ENCODE measurements at regions not wholly inside any gene's neighbourhood (a gene's known extent, or its start where the extent isn't known, plus 50 kb on each side); places are given as distances from the start of the nearest gene placed in this dataset.

DNA sequence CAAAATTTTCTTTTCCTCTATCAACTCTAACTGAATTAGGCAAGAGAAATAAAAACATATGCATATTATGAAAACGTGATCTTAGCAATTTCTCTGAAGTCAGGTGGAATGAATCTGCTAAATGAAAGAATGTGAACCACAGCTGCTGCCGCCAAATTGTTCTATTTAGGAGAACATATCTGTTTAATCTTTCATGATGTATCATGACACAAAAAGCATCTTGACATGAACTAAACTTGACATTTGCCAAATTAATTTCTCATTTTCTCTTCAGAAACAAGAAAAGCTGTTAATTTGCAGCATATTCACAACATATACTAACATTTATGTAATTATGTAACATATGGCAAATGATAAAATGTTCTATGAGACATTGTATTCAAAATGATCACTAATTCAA, 1237.9 kb downstream of the TECRL start:
- H3K36me3 ChIP-seq (ENCODE audit: low read depth) = no peaks in the 10 kb centered on the region
- DNase-seq = no peak
- H3K4me1 ChIP-seq (ENCODE audit: low read depth) = no peaks in the 10 kb centered on the region
- no peak for ATAC-seq
- no peak overlapping the region for H3K4me3 ChIP-seq
- TF ChIP-seq, protein P1, sequence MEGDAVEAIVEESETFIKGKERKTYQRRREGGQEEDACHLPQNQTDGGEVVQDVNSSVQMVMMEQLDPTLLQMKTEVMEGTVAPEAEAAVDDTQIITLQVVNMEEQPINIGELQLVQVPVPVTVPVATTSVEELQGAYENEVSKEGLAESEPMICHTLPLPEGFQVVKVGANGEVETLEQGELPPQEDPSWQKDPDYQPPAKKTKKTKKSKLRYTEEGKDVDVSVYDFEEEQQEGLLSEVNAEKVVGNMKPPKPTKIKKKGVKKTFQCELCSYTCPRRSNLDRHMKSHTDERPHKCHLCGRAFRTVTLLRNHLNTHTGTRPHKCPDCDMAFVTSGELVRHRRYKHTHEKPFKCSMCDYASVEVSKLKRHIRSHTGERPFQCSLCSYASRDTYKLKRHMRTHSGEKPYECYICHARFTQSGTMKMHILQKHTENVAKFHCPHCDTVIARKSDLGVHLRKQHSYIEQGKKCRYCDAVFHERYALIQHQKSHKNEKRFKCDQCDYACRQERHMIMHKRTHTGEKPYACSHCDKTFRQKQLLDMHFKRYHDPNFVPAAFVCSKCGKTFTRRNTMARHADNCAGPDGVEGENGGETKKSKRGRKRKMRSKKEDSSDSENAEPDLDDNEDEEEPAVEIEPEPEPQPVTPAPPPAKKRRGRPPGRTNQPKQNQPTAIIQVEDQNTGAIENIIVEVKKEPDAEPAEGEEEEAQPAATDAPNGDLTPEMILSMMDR (IDR thresholded peaks at IDR 0.05) = no peak
- intact Hi-C loops (cut with DNase I, micrococcal nuclease) = no loop called here
- peaks cover 10% of the 10 kb centered on the region for H3K9me3 ChIP-seq

DNA sequence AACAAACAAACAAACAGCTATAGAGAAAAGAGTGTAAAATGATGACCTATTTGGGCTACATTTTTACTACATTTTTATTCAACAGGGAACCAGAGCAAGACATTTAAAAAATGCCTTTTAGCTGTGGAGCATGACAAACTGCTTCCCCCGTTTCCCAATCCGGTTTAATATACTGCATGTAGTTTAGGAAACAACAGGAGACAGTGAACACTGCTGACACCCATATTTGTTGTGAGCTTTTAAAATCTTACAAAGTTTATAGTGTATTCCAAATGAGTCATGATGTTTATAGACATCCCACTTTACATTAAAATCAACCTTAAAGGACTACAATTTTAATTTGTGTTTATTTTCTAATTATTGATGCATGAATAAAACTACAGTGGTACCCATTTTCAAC, 1238.3 kb downstream of the TECRL start:
- Histone ChIP-seq H3K9me3 (peaks cover 13% of the 10 kb centered on the region), H3K4me1 (ENCODE audit: low read depth) (no peaks in the 10 kb centered on the region), H3K4me3 (no peak overlapping the region), H3K36me3 (ENCODE audit: low read depth) (no peaks in the 10 kb centered on the region)
- ATAC-seq (no peak), DNase-seq (no peak)
- TF ChIP-seq, protein P1 (IDR thresholded peaks at IDR 0.05) = no peak
- intact Hi-C loops (cut with DNase I, micrococcal nuclease) = no loop called here

DNA sequence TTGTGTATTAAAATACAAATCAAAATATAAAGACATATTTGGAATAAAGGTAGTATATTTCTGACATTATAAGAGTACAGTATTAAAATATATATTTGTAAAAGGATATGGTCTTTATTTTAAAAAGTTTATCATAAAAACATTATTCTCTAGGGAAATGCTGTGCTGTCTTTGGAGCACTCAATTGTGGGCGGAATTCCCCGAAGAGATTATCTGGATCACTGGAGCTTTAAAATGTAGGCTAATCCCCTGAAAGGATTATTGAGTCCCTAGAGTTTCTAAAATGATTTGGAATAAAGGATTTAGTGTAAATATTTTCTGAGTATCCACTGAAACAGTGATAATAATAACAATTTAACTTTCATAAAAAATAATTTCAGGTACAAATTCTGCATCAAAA, 1239.4 kb downstream of the TECRL start:
- Histone ChIP-seq H3K9me3 (peaks cover 13% of the 10 kb centered on the region), H3K4me1 (ENCODE audit: low read depth) (no peaks in the 10 kb centered on the region), H3K4me3 (no peak overlapping the region), H3K36me3 (ENCODE audit: low read depth) (no peaks in the 10 kb centered on the region)
- intact Hi-C loops (cut with DNase I, micrococcal nuclease) = no loop called here
- DNase-seq (no peak), ATAC-seq (no peak)
- TF ChIP-seq, protein P1 (IDR thresholded peaks at IDR 0.05) = no peak

DNA sequence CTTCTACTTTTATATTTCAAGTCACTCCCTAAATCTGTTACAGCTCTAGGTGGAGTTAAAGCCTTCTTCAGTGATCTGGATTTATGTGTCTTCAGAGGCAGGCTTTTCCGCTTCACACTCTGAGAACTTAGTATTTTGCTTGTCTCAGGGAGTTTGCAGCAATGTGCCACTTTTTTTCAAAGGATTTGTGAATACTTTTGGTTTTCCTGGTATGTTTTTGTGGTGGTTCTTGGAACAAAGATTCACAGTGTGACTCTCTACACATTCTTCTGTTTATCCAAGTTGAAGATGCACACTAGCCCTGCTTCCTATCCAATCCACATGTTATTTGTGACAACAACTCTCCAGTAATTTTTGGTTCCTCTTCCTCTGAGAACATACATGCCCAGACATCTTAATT, 1253.7 kb downstream of the TECRL start:
- no peak for DNase-seq
- Histone ChIP-seq H3K36me3 (ENCODE audit: low read depth) (no peaks in the 10 kb centered on the region), H3K9me3 (peaks cover 43% of the 10 kb centered on the region), H3K4me3 (no peak overlapping the region), H3K4me1 (ENCODE audit: low read depth) (no peaks in the 10 kb centered on the region)
- ATAC-seq = no peak
- intact Hi-C loops (cut with DNase I, micrococcal nuclease) = no loop called here
- TF ChIP-seq, protein P1 (IDR thresholded peaks at IDR 0.05) = no peak

DNA sequence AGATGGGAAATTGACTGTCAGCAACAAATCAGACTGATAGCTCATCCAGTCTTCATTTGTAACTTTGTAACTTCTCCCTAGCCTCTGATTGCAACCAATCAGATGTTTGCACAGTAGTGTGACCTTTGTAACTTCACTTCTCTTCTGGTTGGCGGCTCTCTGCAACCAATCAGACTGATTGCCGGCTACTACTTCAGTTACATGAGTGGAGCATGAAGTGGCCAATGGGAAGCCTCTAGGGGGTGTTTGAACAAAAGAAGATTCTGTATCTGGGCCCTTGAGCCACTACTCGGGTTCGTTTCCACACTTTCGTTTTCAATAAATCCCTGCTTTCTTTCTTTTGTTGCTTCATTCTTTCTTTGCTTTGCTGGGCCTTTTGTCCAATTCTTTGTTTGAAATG, 1285.8 kb downstream of the TECRL start:
- intact Hi-C loops (cut with DNase I, micrococcal nuclease) = no loop called here
- TF ChIP-seq, protein P1 (IDR thresholded peaks at IDR 0.05) = no peak
- DNase-seq = no peak

DNA sequence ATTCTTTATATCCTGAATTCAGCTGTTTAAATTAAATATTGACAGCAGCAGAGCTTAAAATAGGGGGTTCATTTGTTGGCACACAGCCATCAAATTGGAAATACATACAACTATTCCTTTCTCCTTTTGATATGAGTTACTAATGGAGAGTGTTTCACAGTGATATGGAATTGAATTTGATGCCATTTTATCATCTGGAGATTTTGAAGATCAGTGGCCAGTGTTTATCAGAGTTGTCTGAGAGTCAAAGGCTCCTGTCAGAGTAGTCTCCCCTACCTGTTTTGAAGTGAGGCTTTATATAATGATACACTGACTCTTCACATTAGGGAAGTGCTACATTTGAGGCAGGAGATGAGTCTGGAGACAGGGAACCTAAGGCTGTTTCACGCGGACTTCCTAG, 1286.3 kb downstream of the TECRL start:
- DNase-seq (no peak), ATAC-seq (no peak)
- TF ChIP-seq, protein P1 (IDR thresholded peaks at IDR 0.05) = no peak
- intact Hi-C loops (cut with DNase I, micrococcal nuclease) = no loop called here
- Histone ChIP-seq H3K9me3 (peaks cover 9% of the 10 kb centered on the region), H3K4me1 (ENCODE audit: low read depth) (no peaks in the 10 kb centered on the region), H3K36me3 (ENCODE audit: low read depth) (no peaks in the 10 kb centered on the region), H3K4me3 (no peak overlapping the region)

More for the DNA sequence above, 1285.8 kb downstream of the TECRL start:
- Histone ChIP-seq H3K36me3 (ENCODE audit: low read depth) (no peaks in the 10 kb centered on the region), H3K4me3 (no peak overlapping the region), H3K9me3 (peaks cover 9% of the 10 kb centered on the region), H3K4me1 (ENCODE audit: low read depth) (no peaks in the 10 kb centered on the region)
- no peak for ATAC-seq
